ENCODE measurements at regions not wholly inside any gene's neighbourhood (a gene's known extent, or its start where the extent isn't known, plus 50 kb on each side); places are given as distances from the start of the nearest gene placed in this dataset.
"Not testable (repeated sequence)": the region's sequence is repeated elsewhere in the genome, so short reads cannot be mapped to it uniquely, and the experiment has no call there.

- DNase-seq: no peak
Observed at GRCh38 chr6:103113416-103113815, 1719.9 kb downstream of the GRIK2 start.

GRCh38 chr6:103107985-103108384 lies 1714.5 kb downstream of the GRIK2 start:
- DNase-seq: no peak

- no peak for DNase-seq
Observed at GRCh38 chr6:103105686-103106085, 1712.2 kb downstream of the GRIK2 start.

GRCh38 chr6:103101267-103101666 lies 1707.8 kb downstream of the GRIK2 start:
- no peak for DNase-seq

GRCh38 chr6:103092414-103092813 lies 1698.9 kb downstream of the GRIK2 start:
- DNase-seq: not testable (repeated sequence)

- no peak for DNase-seq
Observed at GRCh38 chr6:103085801-103086200, 1692.3 kb downstream of the GRIK2 start.

GRCh38 chr6:103081876-103082630 lies 1688.5 kb downstream of the GRIK2 start:
- no peak for DNase-seq

- DNase-seq: no peak
Observed at GRCh38 chr6:103081126-103081525, 1687.6 kb downstream of the GRIK2 start.

GRCh38 chr6:103080497-103080896 lies 1687.0 kb downstream of the GRIK2 start:
- no peak for DNase-seq

GRCh38 chr6:103079867-103080266 lies 1686.4 kb downstream of the GRIK2 start:
- no peak for DNase-seq

- DNase-seq: no peak
Observed at GRCh38 chr6:103062136-103062535, 1668.6 kb downstream of the GRIK2 start.

- DNase-seq: no peak
Observed at GRCh38 chr6:103047567-103047966, 1654.1 kb downstream of the GRIK2 start.

- DNase-seq: no peak
Observed at GRCh38 chr6:103042336-103042735, 1648.8 kb downstream of the GRIK2 start.

GRCh38 chr6:103036846-103037245 lies 1643.3 kb downstream of the GRIK2 start:
- no peak for DNase-seq

GRCh38 chr6:103027271-103027931 lies 1633.9 kb downstream of the GRIK2 start:
- no peak for DNase-seq

GRCh38 chr6:103018426-103018825 lies 1624.9 kb downstream of the GRIK2 start:
- no peak for DNase-seq

- no peak for DNase-seq
Observed at GRCh38 chr6:103017878-103018277, 1624.4 kb downstream of the GRIK2 start.

GRCh38 chr6:103011605-103012004 lies 1618.1 kb downstream of the GRIK2 start:
- no peak for DNase-seq

- peak; percentile 3 for DNase-seq
Observed at GRCh38 chr6:103002282-103002681, 1608.8 kb downstream of the GRIK2 start.

- no peak for DNase-seq
Observed at GRCh38 chr6:103001724-103002123, 1608.2 kb downstream of the GRIK2 start.

GRCh38 chr6:103000688-103001087 lies 1607.2 kb downstream of the GRIK2 start:
- DNase-seq: no peak

GRCh38 chr6:102995491-102995890 lies 1602.0 kb downstream of the GRIK2 start:
- no peak for DNase-seq

GRCh38 chr6:102994866-102995265 lies 1601.4 kb downstream of the GRIK2 start:
- no peak for DNase-seq

GRCh38 chr6:102986086-102986485 lies 1592.6 kb downstream of the GRIK2 start:
- DNase-seq: no peak

GRCh38 chr6:102984357-102984756 lies 1590.8 kb downstream of the GRIK2 start:
- DNase-seq: no peak

All from hematopoietic multipotent progenitor cell treated with erythropoietin and hydrocortisone succinate and interleukin-3 and kit ligand, for 6 days (in vitro differentiated cells).